HG03521 (cell line): ENCODE measurements at regions not wholly inside any gene's neighbourhood (a gene's known extent, or its start where the extent isn't known, plus 50 kb on each side); places are given as distances from the start of the nearest gene placed in this dataset.
"Not testable (repeated sequence)": the region's sequence is repeated elsewhere in the genome, so short reads cannot be mapped to it uniquely, and the experiment has no call there.

Experiments used
- ATAC-seq: cut with Tn5 transposase; IDR thresholded peaks from one replicate; pipeline ENCODE4 v1.9.1; 2021; ENCODE audit warnings: mild to moderate bottlenecking, moderate library complexity; ENCODE audit not compliant: unreplicated experiment

DNA sequence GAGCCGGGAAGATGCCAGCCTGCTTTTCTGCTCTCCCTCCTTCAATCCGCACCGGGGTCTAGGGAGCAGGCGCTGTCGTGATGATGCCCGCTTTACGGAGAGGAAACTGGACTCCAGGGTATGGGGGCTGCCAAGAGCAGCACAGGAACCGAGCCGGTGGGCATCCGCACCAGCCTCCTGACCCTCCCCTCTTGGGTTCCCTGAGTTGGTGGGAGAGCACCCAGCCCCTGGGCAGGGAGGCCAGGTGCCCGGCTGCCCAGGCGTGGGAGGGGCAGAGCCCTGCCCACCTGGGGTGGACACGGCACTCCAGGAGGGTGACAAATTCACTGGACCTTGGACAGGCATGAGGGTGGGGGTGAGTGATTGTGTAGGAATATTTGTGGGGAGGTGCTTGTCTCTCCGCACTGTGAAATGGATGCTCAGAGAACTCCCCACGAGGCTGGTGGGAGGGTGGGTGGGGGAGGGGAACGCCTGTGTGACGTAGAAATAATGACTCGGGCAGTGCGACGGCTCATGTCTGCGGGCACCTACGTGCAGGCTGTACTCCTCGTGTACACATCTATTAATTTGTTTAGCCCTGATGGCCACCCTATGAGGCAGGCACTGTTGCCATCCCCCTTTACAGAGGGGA, 173.4 kb downstream of the BMP7 start:
- ATAC-seq = no peak

DNA sequence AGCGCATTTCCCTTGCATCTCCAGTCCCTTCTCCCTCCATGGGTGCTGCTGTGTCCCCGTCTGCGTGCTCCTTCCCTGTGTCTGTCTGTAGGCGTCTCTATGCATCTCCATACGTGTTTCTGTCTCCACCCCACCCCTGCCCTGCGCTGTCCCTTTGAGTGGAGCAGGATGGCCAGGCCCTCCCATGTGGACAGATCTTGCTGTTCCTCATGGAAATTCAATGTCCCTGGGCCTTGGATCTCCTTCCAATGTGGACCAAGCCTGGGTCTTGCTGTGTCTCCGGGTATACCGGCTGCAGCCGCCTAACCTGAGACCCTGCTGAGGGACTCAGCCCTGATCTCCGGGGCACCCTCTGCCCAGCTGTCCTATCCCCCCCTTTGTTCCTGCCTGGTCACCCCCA, 172.7 kb downstream of the BMP7 start:
- ATAC-seq = no peak

DNA sequence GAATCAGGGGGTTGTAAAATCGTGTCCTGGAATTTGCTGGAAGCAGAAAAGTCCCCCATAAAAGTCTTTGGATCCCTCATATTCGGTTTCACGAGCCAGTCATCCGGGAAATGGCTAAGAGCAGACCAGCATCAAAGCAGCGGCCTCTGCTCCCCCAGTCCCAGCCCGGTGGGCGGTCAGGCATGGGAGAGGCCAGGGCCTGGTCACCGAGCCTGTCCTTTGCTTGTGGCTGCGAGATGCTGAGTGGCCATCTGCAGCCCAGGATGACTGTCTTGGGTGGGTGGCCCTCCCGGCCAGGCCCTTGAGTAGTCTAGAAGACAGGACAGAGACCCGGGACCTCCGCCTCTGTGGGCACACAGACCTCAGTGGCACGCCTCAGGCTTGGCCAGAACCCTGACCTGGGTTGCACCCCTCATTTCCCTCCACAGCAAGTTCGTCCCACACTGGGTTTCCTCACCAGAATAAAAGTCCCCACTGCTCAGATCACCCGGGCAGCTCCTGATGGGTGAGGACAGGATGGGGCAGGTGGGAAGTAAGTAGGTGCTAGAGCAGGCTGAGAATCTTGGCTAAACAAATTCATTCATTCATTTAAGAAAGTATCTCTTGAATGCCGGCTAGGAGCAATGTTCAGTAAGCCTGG, 172.1 kb downstream of the BMP7 start:
- ATAC-seq = no peak

DNA sequence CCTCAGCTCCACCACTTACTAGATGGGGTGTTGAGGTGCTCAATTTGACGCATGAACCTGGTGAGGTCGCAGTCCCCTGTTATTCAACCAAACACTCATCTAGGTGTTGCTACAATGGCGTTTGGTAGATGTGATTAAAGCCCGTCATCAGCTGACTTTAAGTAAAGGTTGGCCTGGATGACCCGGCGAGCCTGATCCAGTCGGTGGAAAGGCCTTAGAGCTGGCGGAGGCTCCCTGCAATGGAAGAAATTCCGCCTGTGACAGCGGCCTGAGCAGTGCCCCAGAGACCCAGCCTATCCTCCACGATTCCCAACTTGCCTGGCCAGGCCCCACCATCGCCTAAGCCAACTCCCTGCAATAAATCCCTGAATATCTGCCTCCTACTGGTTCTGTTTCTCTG, 171.4 kb downstream of the BMP7 start:
- ATAC-seq = no peak

GRCh38 chr20:57095426-57095825, 171.0 kb downstream of the BMP7 start:
- ATAC-seq = no peak

DNA sequence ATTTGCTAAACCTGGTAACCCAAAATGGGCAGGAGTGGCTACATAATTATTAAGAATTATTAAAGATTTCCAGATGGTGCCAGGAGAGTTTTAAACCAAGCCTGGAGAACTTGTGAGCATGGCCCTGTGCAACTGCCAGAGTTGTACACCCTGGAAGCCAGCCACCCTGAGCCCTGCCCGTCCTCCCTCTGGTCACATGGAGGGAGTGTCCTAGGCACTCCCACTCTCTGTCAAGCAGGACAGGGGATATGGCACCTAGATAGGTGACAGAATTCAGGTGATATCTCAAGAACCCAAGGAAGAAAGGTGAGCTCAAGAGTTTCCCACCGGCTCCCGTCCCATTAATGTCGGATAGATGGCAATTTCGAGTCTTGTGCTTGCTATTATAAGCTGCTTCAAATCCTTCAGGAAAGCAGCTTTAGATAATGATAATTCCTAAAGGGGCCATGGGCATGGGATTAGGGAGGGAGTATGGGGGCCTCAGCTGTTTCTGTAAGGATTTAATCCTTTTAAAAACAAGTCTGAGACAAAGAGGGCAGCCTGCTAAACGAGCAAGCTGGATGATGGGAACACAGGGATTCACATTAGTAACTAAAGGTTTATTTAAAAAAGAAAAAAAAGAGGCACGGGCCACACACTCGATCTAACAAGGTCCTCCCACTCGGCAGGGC, 169.1 kb downstream of the BMP7 start:
- ATAC-seq = no peak

- no peak for ATAC-seq
Measured at GRCh38 chr20:57102160-57102559, 164.3 kb downstream of the BMP7 start.

GRCh38 chr20:57102566-57102965, 163.9 kb downstream of the BMP7 start:
- no peak for ATAC-seq

GRCh38 chr20:57103146-57103800, 163.2 kb downstream of the BMP7 start:
- ATAC-seq = no peak

DNA sequence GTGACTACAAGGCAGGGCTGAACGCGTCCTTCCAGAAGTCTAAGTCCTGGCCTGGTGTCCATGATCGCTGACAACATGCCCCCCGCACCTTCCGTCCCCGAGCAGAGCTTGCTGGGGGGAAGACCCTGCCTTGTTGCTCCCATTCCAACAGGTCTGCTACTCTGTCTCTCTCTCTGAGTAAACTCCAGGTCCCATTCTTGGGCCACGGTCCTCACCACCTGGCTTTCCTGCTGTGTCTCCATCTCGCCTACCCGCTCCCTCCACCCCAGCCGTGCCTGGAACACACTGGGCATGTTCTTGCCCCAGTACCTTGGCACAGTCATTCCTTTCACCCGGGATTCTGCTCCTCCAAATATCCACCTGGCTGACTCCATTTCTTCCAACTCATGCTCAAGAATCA, 162.3 kb downstream of the BMP7 start:
- ATAC-seq = no peak

DNA sequence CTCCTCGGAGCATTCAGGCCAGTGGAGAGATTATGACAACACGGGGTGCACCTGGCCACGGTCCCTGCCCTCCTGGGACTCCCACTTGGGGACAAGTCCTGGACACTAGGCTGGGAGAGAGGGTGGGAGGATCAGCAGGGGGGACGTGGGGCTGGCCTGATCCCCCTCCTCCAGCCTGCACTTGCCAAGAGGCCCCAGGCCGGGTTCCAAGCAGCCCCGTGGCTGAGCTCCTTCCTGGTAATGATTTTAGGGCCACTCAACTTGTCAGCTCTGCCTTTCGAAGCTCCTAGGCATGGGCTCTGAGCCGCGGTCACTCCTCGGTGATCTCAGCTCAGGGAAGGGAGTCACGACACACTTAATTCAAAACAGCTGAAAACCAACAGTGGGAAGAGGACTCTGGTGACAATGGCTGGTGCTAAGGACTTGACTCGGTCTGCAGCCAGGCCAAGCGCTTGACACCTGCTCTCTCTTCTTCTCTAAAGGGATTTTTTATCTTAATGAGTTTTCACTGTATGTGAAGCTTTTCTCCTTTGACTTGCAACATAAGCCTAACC, 161.7 kb downstream of the BMP7 start:
- no peak for ATAC-seq

DNA sequence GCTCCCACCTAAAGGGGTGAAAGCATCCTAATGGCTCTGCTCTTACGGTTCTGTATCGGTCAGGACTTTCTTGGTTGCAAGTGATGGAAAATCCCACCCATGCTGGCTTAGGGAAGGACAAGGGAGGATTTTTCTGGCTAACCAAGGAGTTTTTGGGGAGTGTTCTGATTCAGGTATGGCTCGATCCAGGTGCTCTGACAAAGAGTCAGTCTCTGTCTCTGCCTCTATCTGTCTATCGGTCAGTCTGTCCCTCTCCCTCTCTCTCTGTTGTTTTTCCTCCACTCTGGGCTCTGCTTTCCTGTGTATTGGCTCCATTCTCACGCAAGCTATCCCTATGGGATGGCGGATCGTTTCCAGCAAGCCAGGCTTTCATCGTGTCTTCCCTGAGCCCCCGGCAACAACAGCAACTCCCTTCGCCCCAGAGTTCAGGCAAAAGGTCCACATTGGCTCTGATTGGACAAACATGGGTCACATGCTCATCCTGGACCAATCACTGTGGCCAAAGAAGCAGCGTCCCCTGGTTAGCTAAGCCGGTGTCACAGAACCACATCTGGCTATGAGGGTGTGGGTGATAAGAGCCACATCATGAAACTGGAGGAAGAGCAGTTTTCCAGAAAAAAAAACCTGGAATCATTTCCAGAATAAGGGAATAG, 160.3 kb downstream of the BMP7 start:
- ATAC-seq = no peak

DNA sequence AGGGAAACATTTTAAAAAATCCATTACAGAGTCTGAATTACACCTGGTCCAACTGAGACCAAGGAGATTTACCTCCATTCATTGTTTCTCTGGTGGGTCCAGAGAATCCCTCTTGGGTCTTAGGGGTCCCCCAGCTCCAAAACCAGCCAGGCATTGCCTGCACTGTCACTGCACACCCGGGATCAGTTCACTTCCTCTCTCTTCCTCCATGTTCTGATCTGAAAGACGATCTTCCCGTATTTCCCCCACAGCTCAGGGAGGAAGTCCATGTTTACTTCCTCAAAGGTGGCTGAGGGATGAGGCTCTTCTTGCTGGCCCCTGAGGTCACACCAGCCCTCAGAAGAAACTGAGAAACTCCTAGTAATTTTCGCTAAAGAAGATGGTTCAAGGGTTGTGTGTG, 159.7 kb downstream of the BMP7 start:
- ATAC-seq = no peak

DNA sequence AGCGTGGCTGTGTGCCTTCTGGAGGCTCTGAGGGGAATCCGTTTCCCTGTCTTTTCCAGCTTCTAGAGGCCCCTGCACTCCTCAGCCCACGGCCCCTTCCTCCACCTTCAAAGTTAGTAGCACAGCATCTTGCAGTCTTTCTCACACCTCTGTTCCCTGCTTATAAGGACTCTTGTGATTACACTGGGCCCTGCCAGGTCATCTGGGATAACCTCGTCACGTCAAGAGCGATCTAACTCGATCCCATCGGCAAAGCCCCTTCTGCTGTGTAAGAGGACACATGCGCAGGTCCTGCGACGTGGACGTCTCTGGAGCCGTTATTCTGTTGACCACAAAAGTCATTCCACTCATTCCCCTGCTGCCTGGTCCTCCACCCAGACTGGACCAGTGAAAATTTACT, 159.2 kb downstream of the BMP7 start:
- no peak for ATAC-seq

GRCh38 chr20:57108218-57108617, 158.2 kb downstream of the BMP7 start:
- ATAC-seq = no peak

GRCh38 chr20:57108742-57109570, 157.5 kb downstream of the BMP7 start:
- ATAC-seq = no peak

DNA sequence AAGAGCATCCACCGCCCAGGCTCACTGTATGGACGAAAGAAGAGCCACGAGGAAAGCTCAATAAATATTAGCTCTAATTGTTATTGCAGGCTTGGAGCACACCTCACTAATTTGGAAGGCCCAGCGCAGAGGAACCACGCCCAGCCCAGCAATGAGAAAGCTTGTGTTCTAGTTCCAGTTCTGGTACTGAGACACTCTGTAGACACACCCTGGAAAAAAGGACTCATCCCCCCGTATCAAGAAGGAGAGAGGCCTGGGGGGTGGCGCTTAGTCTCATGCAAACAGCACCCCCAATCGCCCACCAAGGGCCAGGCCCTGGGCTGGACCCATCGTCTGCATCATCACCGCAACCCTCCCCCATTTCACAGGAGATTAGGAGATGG, 156.9 kb downstream of the BMP7 start:
- ATAC-seq = no peak

DNA sequence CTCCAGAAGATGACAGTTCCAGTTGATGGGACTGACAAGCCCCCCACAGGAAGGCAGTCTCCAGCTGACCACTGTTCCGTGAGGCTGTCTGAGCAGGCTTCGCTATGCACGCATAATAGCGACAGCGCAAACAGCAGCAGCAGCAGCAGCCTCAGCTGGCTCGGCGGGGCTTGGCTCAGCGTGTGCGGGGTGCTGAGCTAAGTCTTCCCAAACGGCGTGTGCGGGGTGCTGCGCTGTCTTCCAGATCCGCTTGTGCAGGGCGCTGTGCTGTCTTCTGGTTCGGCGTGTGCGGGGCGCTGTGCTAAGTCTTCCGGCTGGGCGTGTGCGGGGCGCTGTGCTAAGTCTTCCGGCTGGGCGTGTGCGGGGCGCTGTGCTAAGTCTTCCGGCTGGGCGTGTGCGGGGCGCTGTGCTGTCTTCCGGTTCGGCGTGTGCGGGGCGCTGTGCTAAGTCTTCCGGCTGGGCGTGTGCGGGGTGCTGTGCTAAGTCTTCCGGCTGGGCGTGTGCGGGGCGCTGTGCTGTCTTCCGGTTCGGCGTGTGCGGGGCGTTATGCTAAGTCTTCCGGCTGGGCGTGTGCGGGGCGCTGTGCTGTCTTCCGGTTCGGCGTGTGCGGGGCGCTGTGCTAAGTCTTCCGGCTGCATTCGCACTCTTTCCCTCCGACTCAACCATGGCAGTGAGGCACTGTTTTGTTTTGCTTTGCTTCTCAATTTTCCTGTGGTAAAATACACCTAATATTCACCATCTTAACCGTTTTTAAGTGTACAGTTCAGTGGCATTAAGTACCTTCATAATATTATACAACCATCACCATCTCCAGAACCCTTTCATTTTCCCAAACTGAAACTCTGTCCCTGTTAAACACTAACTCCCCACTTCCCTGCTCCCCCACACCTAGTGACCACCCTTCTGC, 156.1 kb downstream of the BMP7 start:
- not testable (repeated sequence) for ATAC-seq

GRCh38 chr20:57111028-57111373, 155.4 kb downstream of the BMP7 start:
- ATAC-seq = no peak
